BLaER1 treated with 17β-estradiol and CSF1 and Interleukin-3, amounts not matched to agents 10 nM and 100 nM (cell line): ENCODE measurements at regions not wholly inside any gene's neighbourhood (a gene's known extent, or its start where the extent isn't known, plus 50 kb on each side); places are given as distances from the start of the nearest gene placed in this dataset.
"Not testable (repeated sequence)": the region's sequence is repeated elsewhere in the genome, so short reads cannot be mapped to it uniquely, and the experiment has no call there.

Experiments used
- H3K27ac ChIP-seq, 11 experiments: shearing (Covaris generic); formaldehyde crosslinking; 2 replicates each; pipeline ENCODE4 v1.8.1; 2022
- H3K27me3 ChIP-seq, 11 experiments: shearing (Covaris generic); formaldehyde crosslinking; 2 replicates each; pipeline ENCODE4 v1.8.1; 2022
- H3K36me3 ChIP-seq, 11 experiments: shearing (Covaris generic); formaldehyde crosslinking; 2 replicates each; pipeline ENCODE4 v1.8.1; 2022
- H3K4me1 ChIP-seq, 10 experiments: shearing (Covaris generic); formaldehyde crosslinking; 2 replicates each; pipeline ENCODE4 v1.8.1; 2022
- H3K4me2 ChIP-seq, 11 experiments: shearing (Covaris generic); formaldehyde crosslinking; 2 replicates each; pipeline ENCODE4 v1.8.1; 2022
- H3K4me3 ChIP-seq, 10 experiments: shearing (Covaris generic); formaldehyde crosslinking; 2 replicates each; pipeline ENCODE4 v1.8.1; 2022
- H3K9ac ChIP-seq, 11 experiments: shearing (Covaris generic); formaldehyde crosslinking; 2 replicates each; pipeline ENCODE4 v1.8.1; 2022
- H3K9me3 ChIP-seq, 11 experiments: shearing (Covaris generic); formaldehyde crosslinking; replicated peaks in 1 of 11; 2 replicates each; pipeline ENCODE4 v1.8.1; 2022
- H4K20me1 ChIP-seq, 11 experiments: shearing (Covaris generic); formaldehyde crosslinking; 2 replicates each; pipeline ENCODE4 v1.8.1; 2022
- Cebpa-rat ChIP-seq, 11 experiments: shearing (Covaris generic); IDR thresholded peaks; 2 replicates each; pipeline ENCODE4 v1.8.1; 2022

DNA sequence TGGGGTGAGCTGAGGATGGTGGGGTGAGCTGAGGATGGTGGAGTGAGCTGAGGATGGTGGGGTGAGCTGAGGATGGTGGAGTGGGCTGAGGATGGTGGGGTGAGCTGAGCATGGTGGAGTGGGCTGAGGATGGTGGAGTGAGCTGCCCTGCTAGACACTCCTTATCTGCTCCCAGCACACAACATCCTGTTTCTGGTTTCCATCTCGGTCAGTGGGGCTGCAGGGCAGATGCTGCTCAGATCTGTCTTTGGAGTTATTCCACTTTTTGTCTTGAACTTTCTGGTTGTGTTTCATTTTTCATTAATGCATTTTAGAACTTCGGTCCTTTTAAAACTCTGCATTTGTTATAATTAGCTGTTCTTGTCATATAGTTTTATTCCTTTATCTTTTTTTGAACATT, 67.9 kb upstream of the ANTXRL start:
- no peak for TF ChIP-seq Cebpa-rat (IDR thresholded peaks at IDR 0.05)
- Histone ChIP-seq H4K20me1 (no peaks in the 10 kb centered on the region; a peak in 2 of 22 replicates), H3K9me3 (peaks cover 0 to 8% (median 0%) of the 10 kb centered on the region in 11 experiments; a peak in 4 of 22 replicates), H3K27ac (no peak overlapping the region), H3K4me1 (peaks cover 0 to 31% (median 16%) of the 10 kb centered on the region in 10 experiments; a peak in 18 of 20 replicates), H3K4me3 (no peak overlapping the region), H3K27me3 (no peaks in the 10 kb centered on the region), H3K4me2 (peak overlapping the region in 7 of 11 experiments; percentile 5 to 50 (median 38); a peak in 5 of 22 replicates), H3K36me3 (peaks cover 0 to 9% (median 0%) of the 10 kb centered on the region in 11 experiments; a peak in 4 of 22 replicates), H3K9ac (no peak overlapping the region)

DNA sequence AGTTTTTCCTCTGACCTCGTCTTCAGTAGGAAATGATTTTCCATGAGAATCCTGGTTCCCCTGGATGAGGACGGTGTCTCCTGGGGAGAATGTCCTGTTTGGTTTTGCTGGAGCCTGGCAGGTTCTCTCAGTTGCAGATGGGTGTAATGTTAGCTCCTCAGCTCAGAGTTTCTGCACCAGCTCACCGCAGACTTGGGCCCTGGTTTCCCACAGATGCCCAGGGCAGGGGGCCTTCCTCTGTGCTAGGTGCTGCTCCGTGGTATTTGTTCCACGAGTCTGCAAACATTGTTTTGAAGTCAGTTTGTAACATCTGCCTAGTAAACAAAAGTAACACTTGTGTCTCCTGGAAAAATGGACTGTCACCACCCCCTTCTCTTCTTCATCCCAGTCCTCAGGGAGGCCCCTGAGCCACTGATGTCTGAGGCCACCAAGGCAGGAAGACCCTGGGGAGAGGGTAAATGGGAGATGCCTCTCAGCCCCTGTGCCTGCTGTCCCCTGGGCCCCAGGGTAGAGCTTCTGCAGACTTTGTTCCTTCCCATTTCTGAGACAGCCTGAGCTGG, 67.3 kb upstream of the ANTXRL start:
- Histone ChIP-seq H3K36me3 (peaks cover 0 to 11% (median 0%) of the 10 kb centered on the region in 11 experiments; a peak in 4 of 22 replicates), H3K4me1 (peaks cover 0 to 31% (median 16%) of the 10 kb centered on the region in 10 experiments; a peak in 18 of 20 replicates), H3K27ac (peak overlapping the region in 1 of 11 experiments; percentile 21; a peak in 1 of 22 replicates), H3K4me2 (peak overlapping the region in 9 of 11 experiments; percentile 5 to 50 (median 37); a peak in 14 of 22 replicates), H3K9ac (0 out of 22 replicates have a peak overlapping the region, but pooled peaks of 1 of the 11 experiments have one; percentile 14)
- not testable (repeated sequence) for H3K27me3 ChIP-seq, H4K20me1 ChIP-seq, H3K4me3 ChIP-seq, H3K9me3 ChIP-seq

DNA sequence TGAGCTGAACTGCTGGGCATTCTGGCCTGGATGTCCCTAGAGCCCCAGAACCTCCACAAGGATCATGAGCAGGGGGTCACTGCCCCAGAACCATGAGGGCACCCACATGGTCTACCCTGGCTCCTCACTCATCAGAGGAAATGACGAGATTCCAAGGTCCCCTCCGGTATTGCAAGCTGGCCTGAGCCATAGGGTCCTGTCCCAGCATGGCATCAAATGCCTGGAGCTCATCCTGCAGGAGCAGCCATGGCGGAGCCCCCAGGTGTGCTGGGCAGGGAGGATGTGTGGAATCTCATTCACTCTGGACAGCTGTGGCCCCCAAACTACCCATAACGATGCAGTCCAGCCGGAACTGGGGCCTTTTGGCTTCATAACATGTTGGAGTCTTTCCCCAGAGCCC, 66.6 kb upstream of the ANTXRL start:
- no peak for TF ChIP-seq Cebpa-rat (IDR thresholded peaks at IDR 0.05)
- Histone ChIP-seq H3K27me3 (no peaks in the 10 kb centered on the region), H3K4me3 (no peak overlapping the region)

DNA sequence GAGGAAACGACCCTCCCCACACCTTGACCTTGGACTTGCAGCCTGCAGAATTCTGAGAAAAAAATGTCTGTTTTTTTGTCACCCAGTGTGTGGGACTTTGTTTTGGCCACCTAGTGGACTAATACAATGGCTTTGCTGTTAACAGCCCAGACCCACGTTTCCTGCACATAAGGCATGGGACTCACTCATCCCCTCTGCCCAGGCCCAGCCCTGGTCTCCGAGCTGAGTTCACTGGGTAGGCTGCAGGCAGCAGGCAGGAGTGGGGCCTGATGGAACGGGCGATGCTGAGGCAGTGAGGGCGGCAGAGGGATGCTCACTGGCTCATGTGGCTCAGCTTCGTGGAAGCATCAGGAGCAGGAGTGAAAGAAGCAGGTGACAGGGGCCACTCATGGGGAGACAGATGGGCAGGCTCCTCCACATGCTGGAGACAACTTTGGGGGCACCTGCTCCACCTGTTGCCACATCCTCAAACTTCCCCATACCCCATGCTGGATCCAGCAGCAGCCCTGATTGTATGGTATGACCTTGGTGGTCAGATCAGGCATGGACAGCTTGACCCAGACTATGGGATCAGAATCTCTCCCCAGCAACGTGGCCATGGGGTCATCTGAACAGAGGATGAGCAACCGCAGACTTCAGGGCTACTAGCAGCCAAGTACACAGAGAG, 65.8 kb upstream of the ANTXRL start:
- Histone ChIP-seq H3K9ac (no peak overlapping the region), H3K4me3 (no peak overlapping the region), H3K27ac (no peak overlapping the region), H3K36me3 (peaks cover 0 to 11% (median 0%) of the 10 kb centered on the region in 11 experiments; a peak in 4 of 22 replicates), H3K4me2 (no peak overlapping the region), H3K27me3 (no peaks in the 10 kb centered on the region), H4K20me1 (no peaks in the 10 kb centered on the region; a peak in 3 of 22 replicates), H3K4me1 (peaks cover 0 to 31% (median 19%) of the 10 kb centered on the region in 10 experiments; a peak in 18 of 20 replicates), H3K9me3 (peaks cover 0 to 8% (median 0%) of the 10 kb centered on the region in 11 experiments; a peak in 4 of 22 replicates)
- TF ChIP-seq Cebpa-rat (IDR thresholded peaks at IDR 0.05): no peak

More for the DNA sequence above, 66.6 kb upstream of the ANTXRL start:
- H4K20me1 ChIP-seq: no peaks in the 10 kb centered on the region; a peak in 2 of 22 replicates
- peaks cover 0 to 8% (median 0%) of the 10 kb centered on the region in 11 experiments; a peak in 4 of 22 replicates for H3K9me3 ChIP-seq
- peak overlapping the region in 9 of 11 experiments; percentile 5 to 50 (median 37); a peak in 16 of 22 replicates for H3K4me2 ChIP-seq
- peaks cover 0 to 31% (median 16%) of the 10 kb centered on the region in 10 experiments; a peak in 18 of 20 replicates for H3K4me1 ChIP-seq
- H3K27ac ChIP-seq: no peak overlapping the region
- H3K9ac ChIP-seq: no peak overlapping the region
- peaks cover 0 to 11% (median 0%) of the 10 kb centered on the region in 11 experiments; a peak in 4 of 22 replicates for H3K36me3 ChIP-seq

DNA sequence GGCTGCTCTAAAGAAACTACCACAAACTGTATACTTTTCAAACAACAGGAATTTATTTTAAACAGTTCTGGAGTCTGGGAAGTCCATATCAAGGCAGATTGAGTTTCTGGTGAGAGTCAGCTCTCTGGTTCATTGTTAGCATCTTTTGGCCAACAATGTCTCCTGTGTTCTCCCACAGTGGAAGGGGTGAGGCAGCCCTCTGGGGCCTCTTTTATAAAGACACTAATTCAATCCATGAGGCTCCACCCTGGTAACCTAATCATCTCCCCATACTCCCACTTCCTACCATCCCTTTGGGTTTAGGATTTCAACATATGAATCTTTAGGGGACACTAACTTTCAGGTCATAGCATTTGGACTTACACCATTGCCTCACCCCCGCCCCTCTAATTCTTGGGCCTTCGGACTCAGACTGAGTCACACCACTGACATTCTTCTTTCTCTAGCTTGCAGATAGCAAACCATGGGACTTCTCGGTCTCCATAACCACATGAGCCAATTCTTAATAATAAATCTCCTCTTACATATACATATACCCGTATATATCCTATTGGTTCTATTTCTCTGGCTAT, 64.3 kb upstream of the ANTXRL start:
- no peak overlapping the region for H3K27ac ChIP-seq

DNA sequence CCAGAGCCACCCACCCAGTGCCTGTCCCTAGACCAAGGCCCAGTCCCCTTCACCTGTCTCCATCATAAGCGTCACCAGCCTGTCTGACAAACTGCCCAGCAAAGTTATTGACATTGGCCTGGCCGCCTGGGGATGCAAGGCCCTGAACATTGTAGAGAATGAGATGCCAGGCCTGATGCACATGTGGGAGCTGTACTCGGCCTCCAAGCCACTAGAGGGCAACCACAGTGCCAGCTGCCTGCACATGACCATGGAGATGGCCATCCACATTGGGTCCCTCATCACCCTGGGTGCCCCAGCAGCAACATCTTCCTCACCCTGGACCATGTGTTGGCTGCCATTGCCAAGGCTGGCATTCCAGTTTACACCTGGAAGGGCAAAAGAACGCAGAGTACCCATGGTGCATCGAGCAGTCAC, 63.7 kb upstream of the ANTXRL start:
- Histone ChIP-seq H3K4me3 (no peak overlapping the region), H3K4me1 (peaks cover 7 to 45% (median 40%) of the 10 kb centered on the region in 10 experiments), H3K4me2 (no peak overlapping the region), H4K20me1 (peaks cover 0 to 15% (median 0%) of the 10 kb centered on the region in 11 experiments; a peak in 5 of 22 replicates), H3K27me3 (no peaks in the 10 kb centered on the region), H3K9me3 (peaks cover 0 to 8% (median 0%) of the 10 kb centered on the region in 11 experiments; a peak in 4 of 22 replicates), H3K9ac (no peak overlapping the region), H3K36me3 (peaks cover 0 to 11% (median 0%) of the 10 kb centered on the region in 11 experiments; a peak in 4 of 22 replicates), H3K27ac (no peak overlapping the region)
- no peak for TF ChIP-seq Cebpa-rat (IDR thresholded peaks at IDR 0.05)

More for the DNA sequence above, 64.3 kb upstream of the ANTXRL start:
- no peaks in the 10 kb centered on the region for H3K27me3 ChIP-seq
- peaks cover under 1 to 39% (median 34%) of the 10 kb centered on the region in 10 experiments; a peak in 18 of 20 replicates for H3K4me1 ChIP-seq
- peaks cover 0 to 11% (median 0%) of the 10 kb centered on the region in 11 experiments; a peak in 4 of 22 replicates for H3K36me3 ChIP-seq
- no peak overlapping the region for H3K4me3 ChIP-seq
- peaks cover 0 to 9% (median 0%) of the 10 kb centered on the region in 11 experiments; a peak in 4 of 22 replicates for H4K20me1 ChIP-seq
- H3K9me3 ChIP-seq: peaks cover 0 to 8% (median 0%) of the 10 kb centered on the region in 11 experiments; a peak in 4 of 22 replicates
- H3K4me2 ChIP-seq: no peak overlapping the region
- no peak overlapping the region for H3K9ac ChIP-seq
- TF ChIP-seq Cebpa-rat (IDR thresholded peaks at IDR 0.05): no peak

DNA sequence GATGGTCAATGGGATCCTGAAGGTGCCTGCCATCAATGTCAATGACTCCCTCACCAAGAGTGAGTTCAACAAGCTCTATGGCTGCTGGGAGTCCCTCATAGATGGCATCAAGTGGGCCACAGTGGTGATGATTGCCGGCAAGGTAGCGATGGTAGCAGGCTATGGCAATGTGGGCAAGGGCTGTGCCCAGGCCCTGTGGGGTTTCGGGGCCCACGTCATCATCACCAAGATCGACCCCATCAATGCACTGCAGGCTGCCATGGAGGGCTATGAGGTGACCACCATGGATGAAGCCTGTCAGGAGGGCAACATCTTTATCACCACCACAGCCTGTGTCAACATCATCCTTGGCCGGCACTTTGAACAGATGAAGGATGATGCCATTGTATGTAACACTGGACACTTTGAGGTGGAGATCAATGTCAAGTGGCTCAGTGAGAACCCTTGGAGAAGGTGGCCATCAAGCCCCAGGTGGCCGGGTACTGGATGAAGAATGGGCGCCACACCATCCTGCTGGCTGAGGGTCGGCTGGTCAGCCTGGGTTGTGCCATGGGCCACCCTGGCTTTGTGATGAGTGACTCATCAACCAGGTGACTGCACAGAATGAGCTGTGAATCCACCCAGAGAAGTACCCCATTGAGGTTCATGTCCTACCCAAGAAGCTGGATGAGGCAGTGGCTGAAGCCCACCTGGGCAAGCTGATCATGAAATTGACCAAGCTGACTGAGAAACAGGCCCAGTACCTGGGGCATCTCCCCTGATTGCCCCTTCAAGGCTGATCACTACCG, 63.0 kb upstream of the ANTXRL start:
- Histone ChIP-seq H3K27me3 (no peaks in the 10 kb centered on the region), H3K4me2 (no peak overlapping the region), H3K9me3 (peaks cover 0 to 8% (median 0%) of the 10 kb centered on the region in 11 experiments; a peak in 4 of 22 replicates), H4K20me1 (peaks cover 0 to 22% (median 0%) of the 10 kb centered on the region in 11 experiments; a peak in 5 of 22 replicates), H3K36me3 (peaks cover 0 to 11% (median 0%) of the 10 kb centered on the region in 11 experiments; a peak in 4 of 22 replicates), H3K4me1 (peaks cover 14 to 53% (median 48%) of the 10 kb centered on the region in 10 experiments), H3K9ac (no peak overlapping the region), H3K4me3 (no peak overlapping the region), H3K27ac (no peak overlapping the region; a peak in 1 of 22 replicates)
- TF ChIP-seq Cebpa-rat (IDR thresholded peaks at IDR 0.05): no peak

DNA sequence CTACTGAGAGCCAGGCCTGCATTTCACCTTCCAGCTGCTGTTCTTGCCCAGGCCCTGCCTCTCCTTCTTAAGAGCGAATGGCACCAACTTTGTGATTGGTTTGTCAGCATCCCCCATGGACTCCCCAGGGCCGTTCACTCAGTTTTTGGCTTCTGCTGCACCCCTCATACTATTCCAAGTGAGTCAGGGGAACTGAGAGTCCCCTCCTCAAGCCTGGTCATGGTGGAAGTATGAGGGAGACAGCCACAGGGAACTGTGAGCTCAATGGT, 62.4 kb upstream of the ANTXRL start:
- Histone ChIP-seq H3K4me2 (no peak overlapping the region), H3K9ac (no peak overlapping the region), H3K27me3 (no peaks in the 10 kb centered on the region), H3K4me1 (peaks cover 16 to 53% (median 48%) of the 10 kb centered on the region in 10 experiments), H4K20me1 (peaks cover 0 to 25% (median 0%) of the 10 kb centered on the region in 11 experiments; a peak in 5 of 22 replicates), H3K9me3 (peaks cover 0 to 8% (median 0%) of the 10 kb centered on the region in 11 experiments; a peak in 4 of 22 replicates), H3K36me3 (peaks cover 0 to 11% (median 0%) of the 10 kb centered on the region in 11 experiments; a peak in 4 of 22 replicates), H3K4me3 (no peak overlapping the region), H3K27ac (no peak overlapping the region)
- no peak for TF ChIP-seq Cebpa-rat (IDR thresholded peaks at IDR 0.05)
